IMR-90 (cell line): ENCODE measurements at regions not wholly inside any gene's neighbourhood (a gene's known extent, or its start where the extent isn't known, plus 50 kb on each side); places are given as distances from the start of the nearest gene placed in this dataset.

Source experiments
- ATAC-seq: fragments of 200-7000 bp; cut with Tn5 transposase; 2 replicates; pipeline ENCODE4 v1.9.1; 2020; ENCODE audit warnings: low read depth, mild to moderate bottlenecking, moderate library complexity
- BruUV-seq: library from RNA; stranded (reverse); fragments of 400-500 nt; replicated peaks from 2 replicates; lab custom pipeline; 2021; lab: Mats Ljungman, UMichigan
- CTCF ChIA-PET: fragments of 300-600 bp; formaldehyde crosslinking; extraction: SDS; loops from one replicate; lab custom pipeline; 2021; ENCODE audit warnings: antibody characterized with exemption; lab: Yijun Ruan, JAX
- POLR2A ChIA-PET: fragments of 300-600 bp; sonication (Branson Sonifier 250); formaldehyde crosslinking; loops from one replicate; lab custom pipeline; 2022; ENCODE audit warnings: antibody characterized with exemption; ENCODE audit not compliant: unreplicated experiment; lab: Charles Lee
- DNase-seq: peaks from one replicate; pipeline ENCODE4 v3.0.0; 2013
- H2AFZ ChIP-seq: replicated peaks from 2 replicates; pipeline ENCODE3; 2013; ENCODE audit warnings: low read length, mild to moderate bottlenecking; ENCODE audit not compliant: poor library complexity
- H2AK5ac ChIP-seq: 2 replicates; pipeline ENCODE4 v1.6.1; 2013; ENCODE audit warnings: low read depth, low read length, inconsistent platforms
- H2AK9ac ChIP-seq: replicated peaks from 2 replicates; pipeline ENCODE3; 2013; ENCODE audit warnings: mild to moderate bottlenecking, low read depth, low read length, moderate library complexity; ENCODE audit not compliant: poor library complexity
- H2BK120ac ChIP-seq: 2 replicates; pipeline ENCODE4 v1.6.1; 2013; ENCODE audit warnings: low read depth, low read length, inconsistent platforms
- H2BK15ac ChIP-seq: 3 replicates; pipeline ENCODE4 v1.6.1; 2013; ENCODE audit warnings: low read depth, low read length, inconsistent platforms
- H2BK20ac ChIP-seq: 2 replicates; pipeline ENCODE4 v1.6.1; 2013; ENCODE audit warnings: low read depth, mild to moderate bottlenecking, inconsistent platforms, low read length, moderate library complexity
- H2BK5ac ChIP-seq: 2 replicates; pipeline ENCODE4 v1.6.1; 2013; ENCODE audit warnings: mild to moderate bottlenecking, low read depth, low read length, inconsistent platforms; ENCODE audit not compliant: poor library complexity, severe bottlenecking
- H3K14ac ChIP-seq: replicated peaks from 2 replicates; pipeline ENCODE4 v1.6.1; 2013; ENCODE audit warnings: low read depth, low read length, inconsistent platforms
- H3K18ac ChIP-seq: 2 replicates; pipeline ENCODE4 v1.6.1; 2013; ENCODE audit warnings: low read depth, low read length, control low read depth
- H3K23ac ChIP-seq: 2 replicates; pipeline ENCODE4 v1.6.1; 2013; ENCODE audit warnings: low read depth, low read length, inconsistent platforms
- H3K27ac ChIP-seq: 2 replicates; pipeline ENCODE4 v1.5.1; 2013; ENCODE audit warnings: mild to moderate bottlenecking, control low read depth, low read length; ENCODE audit not compliant: insufficient read depth
- H3K27me3 ChIP-seq: 2 replicates; pipeline ENCODE4 v1.6.1; 2013; ENCODE audit warnings: low read length; ENCODE audit not compliant: control insufficient read depth, insufficient read depth
- H3K36me3 ChIP-seq: 2 replicates; pipeline ENCODE4 v1.6.1; 2013; ENCODE audit warnings: low read length, mixed read lengths; ENCODE audit not compliant: control insufficient read depth, insufficient read depth
- H3K4ac ChIP-seq: 2 replicates; pipeline ENCODE4 v1.6.1; 2013; ENCODE audit warnings: low read depth, low read length, inconsistent platforms
- H3K4me1 ChIP-seq: 2 replicates; pipeline ENCODE4 v1.6.1; 2013; ENCODE audit warnings: low read length, mixed read lengths; ENCODE audit not compliant: control insufficient read depth, insufficient read depth
- H3K4me2 ChIP-seq: 2 replicates; pipeline ENCODE4 v1.6.1; 2013; ENCODE audit warnings: low read depth, mild to moderate bottlenecking, control low read depth, low read length, moderate library complexity
- H3K4me3 ChIP-seq: 2 replicates; pipeline ENCODE4 v1.5.1; 2013; ENCODE audit warnings: low read depth, mild to moderate bottlenecking, control low read depth, low read length, moderate library complexity; ENCODE audit not compliant: insufficient read depth
- H3K56ac ChIP-seq: 2 replicates; pipeline ENCODE4 v1.6.1; 2013; ENCODE audit warnings: low read length, inconsistent platforms; ENCODE audit not compliant: insufficient read depth; ENCODE audit errors: extremely low read depth
- H3K79me1 ChIP-seq, 2 experiments: 2 replicates each; pipeline ENCODE4 v1.6.1; 2013; ENCODE audit warnings: low read length in 2 of 2, inconsistent platforms in 1 of 2, low read depth in 1 of 2
- H3K9ac ChIP-seq: 2 replicates; pipeline ENCODE4 v1.6.1; 2013; ENCODE audit warnings: low read depth, low read length, control low read depth
- H3K9me1 ChIP-seq: 2 replicates; pipeline ENCODE4 v1.6.1; 2013; ENCODE audit warnings: low read length, inconsistent platforms; ENCODE audit not compliant: insufficient read depth
- H3K9me3 ChIP-seq: 2 replicates; pipeline ENCODE4 v1.6.1; 2013; ENCODE audit warnings: low read length; ENCODE audit not compliant: control insufficient read depth, insufficient read depth
- H4K20me1 ChIP-seq: 2 replicates; pipeline ENCODE4 v1.6.1; 2013; ENCODE audit warnings: low read length, inconsistent platforms; ENCODE audit not compliant: insufficient read depth
- H4K5ac ChIP-seq: 2 replicates; pipeline ENCODE4 v1.6.1; 2013; ENCODE audit warnings: mild to moderate bottlenecking, low read depth, low read length, control low read depth
- H4K8ac ChIP-seq, 2 experiments: 2 replicates each; pipeline ENCODE4 v1.6.1; 2013; ENCODE audit warnings: low read depth in 2 of 2, low read length in 2 of 2, control low read depth in 1 of 2, inconsistent platforms in 1 of 2
- H4K91ac ChIP-seq: 2 replicates; pipeline ENCODE4 v1.6.1; 2013; ENCODE audit warnings: low read depth, low read length, inconsistent platforms; ENCODE audit not compliant: insufficient read depth
- BHLHE40 ChIP-seq: fragments of 150-350 bp; IDR thresholded peaks from 2 replicates; pipeline ENCODE4 v1.6.1; 2016; ENCODE audit warnings: mild to moderate bottlenecking, low read depth, low read length
- CEBPB ChIP-seq: IDR thresholded peaks from 2 replicates; pipeline ENCODE4 v1.6.1; 2012; ENCODE audit warnings: low read depth, low read length, improper control_type of control experiment
- CHD1 ChIP-seq: IDR thresholded peaks from 2 replicates; pipeline ENCODE4 v1.6.1; 2012; ENCODE audit warnings: low read depth, low read length, improper control_type of control experiment
- CTCF ChIP-seq: conservative IDR thresholded peaks from 2 replicates; pipeline ENCODE4 v1.5.1; 2012; ENCODE audit warnings: mild to moderate bottlenecking, low read depth, low read length, improper control_type of control experiment
- ELK1 ChIP-seq: fragments of 150-350 bp; IDR thresholded peaks from 2 replicates; pipeline ENCODE4 v1.6.1; 2016; ENCODE audit warnings: low read depth, mild to moderate bottlenecking, low read length, moderate library complexity, borderline replicate concordance
- FOS ChIP-seq: fragments of 150-350 bp; IDR thresholded peaks from 2 replicates; pipeline ENCODE4 v1.6.1; 2016; ENCODE audit warnings: low read depth, low read length
- MAFK ChIP-seq: IDR thresholded peaks from 2 replicates; pipeline ENCODE4 v1.6.1; 2012; ENCODE audit warnings: low read depth, low read length, improper control_type of control experiment
- MAZ ChIP-seq: IDR thresholded peaks from 2 replicates; pipeline ENCODE4 v1.6.1; 2012; ENCODE audit warnings: low read depth, mild to moderate bottlenecking, low read length, improper control_type of control experiment, moderate library complexity, borderline replicate concordance
- MXI1 ChIP-seq: IDR thresholded peaks from 2 replicates; pipeline ENCODE4 v1.6.1; 2012; ENCODE audit warnings: low read depth, mild to moderate bottlenecking, low read length, moderate library complexity, borderline replicate concordance
- NFE2L2 ChIP-seq: fragments of 150-350 bp; IDR thresholded peaks from 2 replicates; pipeline ENCODE4 v1.6.1; 2016; ENCODE audit warnings: low read depth, mild to moderate bottlenecking, low read length
- POLR2A ChIP-seq: IDR thresholded peaks from 2 replicates; pipeline ENCODE4 v1.6.1; 2012; ENCODE audit warnings: mild to moderate bottlenecking, low read depth, low read length
- RAD21 ChIP-seq: IDR thresholded peaks from 2 replicates; pipeline ENCODE4 v1.6.1; 2012; ENCODE audit warnings: low read length, improper control_type of control experiment
- RCOR1 ChIP-seq: IDR thresholded peaks from 2 replicates; pipeline ENCODE4 v1.6.1; 2012; ENCODE audit warnings: mild to moderate bottlenecking, low read length, improper control_type of control experiment; ENCODE audit not compliant: insufficient replicate concordance
- RFX5 ChIP-seq: IDR thresholded peaks from 2 replicates; pipeline ENCODE4 v1.8.0; 2012; ENCODE audit warnings: low read depth, mild to moderate bottlenecking, low read length, moderate library complexity
- SMC3 ChIP-seq: fragments of 150-350 bp; IDR thresholded peaks from 2 replicates; pipeline ENCODE4 v1.6.1; 2016; ENCODE audit warnings: low read depth, mild to moderate bottlenecking, antibody characterized with exemption, low read length, moderate library complexity
- WGBS, 2 experiments: methylation state at CpG; one replicate each; pipeline versions ENCODE4 v1.1.5 to v1.1.7; 2013; ENCODE audit warnings: missing lambda C conversion rate in 2 of 2; ENCODE audit not compliant: insufficient read length in 1 of 2; ENCODE audit errors: extremely low coverage in 2 of 2; 5-methylcytosine and 5-hydroxymethylcytosine counted together
- dilution Hi-C: fragments of 300-500 bp; cut with HindIII; formaldehyde crosslinking; loops from one replicate; pipeline ENCODE4 v1.14.3; 2018; ENCODE audit warnings: low sequenced_read_pairs; ENCODE audit not compliant: unreplicated experiment
- in situ Hi-C: fragments of 300-500 bp; cut with MboI; formaldehyde crosslinking; loops from 3 replicates; pipeline ENCODE4 v1.14.3; 2019; ENCODE audit warnings: low sequenced_read_pairs, inconsistent platforms, mixed read lengths
- intact Hi-C: fragments of 100-400 bp; cut with micrococcal nuclease; formaldehyde crosslinking; loops from 2 replicates; pipeline ENCODE4 v1.10.0; 2022
- TF ChIP-seq, protein P1 (sequence below): fragments of 150-350 bp; IDR thresholded peaks from 2 replicates; pipeline ENCODE4 v1.6.1; 2017; ENCODE audit warnings: mild to moderate bottlenecking, antibody characterized with exemption, low read length, low read depth

DNA sequence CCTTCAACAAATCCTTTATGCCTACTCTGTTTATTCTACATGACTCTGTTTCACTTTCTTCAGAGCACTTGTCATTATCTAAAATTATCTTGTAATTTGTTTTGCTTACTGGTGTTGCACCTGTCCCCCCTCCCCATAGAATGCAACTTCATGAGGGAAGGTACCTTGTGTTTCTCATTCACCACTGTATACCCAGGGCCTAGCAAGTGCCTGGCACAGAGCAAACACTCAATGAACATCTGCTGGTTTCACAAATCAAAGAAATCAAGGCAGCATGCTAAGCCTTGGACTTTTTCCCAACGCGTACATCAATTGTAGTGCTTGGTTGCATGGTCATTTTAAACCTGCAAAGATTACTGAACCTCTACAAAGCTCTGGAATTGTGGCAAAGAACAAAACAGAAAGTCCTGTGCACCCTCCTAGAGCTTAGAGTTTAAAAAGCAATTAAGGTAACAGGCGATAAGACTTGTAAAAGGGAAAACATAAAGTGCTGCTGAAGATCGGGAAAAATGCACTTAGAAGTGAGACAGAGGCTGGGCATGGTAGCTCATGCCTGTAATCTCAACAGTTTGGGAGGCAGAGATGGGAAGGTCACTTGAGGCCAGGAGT lies 479.1 kb downstream of the MED13L start:
- no peak overlapping the region for H2BK15ac ChIP-seq
- no peaks in the 10 kb centered on the region for H3K4me1 ChIP-seq
- H2AFZ ChIP-seq: no peak overlapping the region
- no peaks in the 10 kb centered on the region for H3K79me1 ChIP-seq
- no TSS peak for BruUV-seq
- H3K36me3 ChIP-seq: no peaks in the 10 kb centered on the region
- H3K18ac ChIP-seq: no peak overlapping the region
- WGBS, 2 experiments: 40% methylated on average over 1 of the region's 4 CpGs; no CpG with 5 or more reads in 1 of the 2 experiments
- ATAC-seq (no peak), DNase-seq (no peak)
- H3K9me1 ChIP-seq: no peaks in the 10 kb centered on the region
- H2AK9ac ChIP-seq: no peak overlapping the region
- no peaks in the 10 kb centered on the region for H4K20me1 ChIP-seq
- H3K9ac ChIP-seq: no peak overlapping the region
- no peak overlapping the region for H3K56ac ChIP-seq
- H3K4ac ChIP-seq: no peak overlapping the region
- ChIA-PET CTCF (interaction anchor here (0.6 kb wide), 1 partner anchor 1137 kb away, joined by 6 read pairs; no protein-coding TSS in a partner anchor), POLR2A (no interaction called here)
- H3K9me3 ChIP-seq: no peaks in the 10 kb centered on the region
- TF ChIP-seq MXI1 (no peak), RAD21 (no peak), BHLHE40 (no peak), ELK1 (no peak), CHD1 (no peak), NFE2L2 (no peak), FOS (no peak), RFX5 (no peak), CTCF (no peak), SMC3 (no peak), MAZ (no peak), POLR2A (no peak), RCOR1 (no peak), MAFK (no peak), CEBPB (no peak)
- TF ChIP-seq, protein P1, sequence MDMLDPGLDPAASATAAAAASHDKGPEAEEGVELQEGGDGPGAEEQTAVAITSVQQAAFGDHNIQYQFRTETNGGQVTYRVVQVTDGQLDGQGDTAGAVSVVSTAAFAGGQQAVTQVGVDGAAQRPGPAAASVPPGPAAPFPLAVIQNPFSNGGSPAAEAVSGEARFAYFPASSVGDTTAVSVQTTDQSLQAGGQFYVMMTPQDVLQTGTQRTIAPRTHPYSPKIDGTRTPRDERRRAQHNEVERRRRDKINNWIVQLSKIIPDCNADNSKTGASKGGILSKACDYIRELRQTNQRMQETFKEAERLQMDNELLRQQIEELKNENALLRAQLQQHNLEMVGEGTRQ: no peak
- no peak overlapping the region for H2BK5ac ChIP-seq
- no peak overlapping the region for H2BK20ac ChIP-seq
- no peak overlapping the region for H3K4me2 ChIP-seq
- no peak overlapping the region for H3K4me3 ChIP-seq
- H3K27me3 ChIP-seq: no peaks in the 10 kb centered on the region
- H2BK120ac ChIP-seq: no peak overlapping the region
- no peak overlapping the region for H2AK5ac ChIP-seq
- no peak overlapping the region for H3K14ac ChIP-seq
- H3K27ac ChIP-seq: no peak overlapping the region
- no peak overlapping the region for H3K23ac ChIP-seq
- H4K5ac ChIP-seq: no peak overlapping the region
- H4K8ac ChIP-seq: no peak overlapping the region
- in situ Hi-C loops: no loop called here
- dilution Hi-C loops: no loop called here
- no peak overlapping the region for H4K91ac ChIP-seq
- intact Hi-C loops: no loop called here
